ENCODE measurements at regions not wholly inside any gene's neighbourhood (a gene's known extent, or its start where the extent isn't known, plus 50 kb on each side); places are given as distances from the start of the nearest gene placed in this dataset.

DNA sequence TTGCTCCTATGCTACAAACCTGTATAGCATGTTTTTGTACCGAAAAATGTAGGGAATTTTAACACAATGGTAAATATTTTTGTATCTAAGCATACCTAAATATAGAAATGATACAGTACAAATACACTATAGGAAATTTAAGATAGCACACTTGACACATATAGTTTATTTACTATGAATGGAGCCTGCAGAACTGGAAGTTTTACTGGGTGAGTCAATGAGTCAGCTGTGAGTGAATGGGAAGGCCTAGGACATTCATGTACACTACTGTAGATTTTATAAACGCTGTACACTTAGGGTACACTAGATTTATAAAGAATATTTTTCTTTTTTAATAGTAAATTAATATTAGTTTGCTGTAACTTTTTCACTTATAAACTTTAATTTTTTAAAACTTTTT lies 707.7 kb upstream of the EPHA6 start (continued):
- TF ChIP-seq, protein P1, sequence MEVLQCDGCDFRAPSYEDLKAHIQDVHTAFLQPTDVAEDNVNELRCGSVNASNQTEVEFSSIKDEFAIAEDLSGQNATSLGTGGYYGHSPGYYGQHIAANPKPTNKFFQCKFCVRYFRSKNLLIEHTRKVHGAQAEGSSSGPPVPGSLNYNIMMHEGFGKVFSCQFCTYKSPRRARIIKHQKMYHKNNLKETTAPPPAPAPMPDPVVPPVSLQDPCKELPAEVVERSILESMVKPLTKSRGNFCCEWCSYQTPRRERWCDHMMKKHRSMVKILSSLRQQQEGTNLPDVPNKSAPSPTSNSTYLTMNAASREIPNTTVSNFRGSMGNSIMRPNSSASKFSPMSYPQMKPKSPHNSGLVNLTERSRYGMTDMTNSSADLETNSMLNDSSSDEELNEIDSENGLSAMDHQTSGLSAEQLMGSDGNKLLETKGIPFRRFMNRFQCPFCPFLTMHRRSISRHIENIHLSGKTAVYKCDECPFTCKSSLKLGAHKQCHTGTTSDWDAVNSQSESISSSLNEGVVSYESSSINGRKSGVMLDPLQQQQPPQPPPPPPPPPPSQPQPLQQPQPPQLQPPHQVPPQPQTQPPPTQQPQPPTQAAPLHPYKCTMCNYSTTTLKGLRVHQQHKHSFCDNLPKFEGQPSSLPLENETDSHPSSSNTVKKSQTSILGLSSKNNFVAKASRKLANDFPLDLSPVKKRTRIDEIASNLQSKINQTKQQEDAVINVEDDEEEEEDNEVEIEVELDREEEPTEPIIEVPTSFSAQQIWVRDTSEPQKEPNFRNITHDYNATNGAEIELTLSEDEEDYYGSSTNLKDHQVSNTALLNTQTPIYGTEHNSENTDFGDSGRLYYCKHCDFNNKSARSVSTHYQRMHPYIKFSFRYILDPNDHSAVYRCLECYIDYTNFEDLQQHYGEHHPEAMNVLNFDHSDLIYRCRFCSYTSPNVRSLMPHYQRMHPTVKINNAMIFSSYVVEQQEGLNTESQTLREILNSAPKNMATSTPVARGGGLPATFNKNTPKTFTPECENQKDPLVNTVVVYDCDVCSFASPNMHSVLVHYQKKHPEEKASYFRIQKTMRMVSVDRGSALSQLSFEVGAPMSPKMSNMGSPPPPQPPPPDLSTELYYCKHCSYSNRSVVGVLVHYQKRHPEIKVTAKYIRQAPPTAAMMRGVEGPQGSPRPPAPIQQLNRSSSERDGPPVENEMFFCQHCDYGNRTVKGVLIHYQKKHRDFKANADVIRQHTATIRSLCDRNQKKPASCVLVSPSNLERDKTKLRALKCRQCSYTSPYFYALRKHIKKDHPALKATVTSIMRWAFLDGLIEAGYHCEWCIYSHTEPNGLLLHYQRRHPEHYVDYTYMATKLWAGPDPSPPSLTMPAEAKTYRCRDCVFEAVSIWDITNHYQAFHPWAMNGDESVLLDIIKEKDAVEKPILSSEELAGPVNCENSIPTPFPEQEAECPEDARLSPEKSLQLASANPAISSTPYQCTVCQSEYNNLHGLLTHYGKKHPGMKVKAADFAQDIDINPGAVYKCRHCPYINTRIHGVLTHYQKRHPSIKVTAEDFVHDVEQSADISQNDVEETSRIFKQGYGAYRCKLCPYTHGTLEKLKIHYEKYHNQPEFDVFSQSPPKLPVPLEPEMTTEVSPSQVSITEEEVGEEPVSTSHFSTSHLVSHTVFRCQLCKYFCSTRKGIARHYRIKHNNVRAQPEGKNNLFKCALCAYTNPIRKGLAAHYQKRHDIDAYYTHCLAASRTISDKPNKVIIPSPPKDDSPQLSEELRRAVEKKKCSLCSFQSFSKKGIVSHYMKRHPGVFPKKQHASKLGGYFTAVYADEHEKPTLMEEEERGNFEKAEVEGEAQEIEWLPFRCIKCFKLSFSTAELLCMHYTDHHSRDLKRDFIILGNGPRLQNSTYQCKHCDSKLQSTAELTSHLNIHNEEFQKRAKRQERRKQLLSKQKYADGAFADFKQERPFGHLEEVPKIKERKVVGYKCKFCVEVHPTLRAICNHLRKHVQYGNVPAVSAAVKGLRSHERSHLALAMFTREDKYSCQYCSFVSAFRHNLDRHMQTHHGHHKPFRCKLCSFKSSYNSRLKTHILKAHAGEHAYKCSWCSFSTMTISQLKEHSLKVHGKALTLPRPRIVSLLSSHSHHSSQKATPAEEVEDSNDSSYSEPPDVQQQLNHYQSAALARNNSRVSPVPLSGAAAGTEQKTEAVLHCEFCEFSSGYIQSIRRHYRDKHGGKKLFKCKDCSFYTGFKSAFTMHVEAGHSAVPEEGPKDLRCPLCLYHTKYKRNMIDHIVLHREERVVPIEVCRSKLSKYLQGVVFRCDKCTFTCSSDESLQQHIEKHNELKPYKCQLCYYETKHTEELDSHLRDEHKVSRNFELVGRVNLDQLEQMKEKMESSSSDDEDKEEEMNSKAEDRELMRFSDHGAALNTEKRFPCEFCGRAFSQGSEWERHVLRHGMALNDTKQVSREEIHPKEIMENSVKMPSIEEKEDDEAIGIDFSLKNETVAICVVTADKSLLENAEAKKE (CRISPR knock-in tag; IDR thresholded peaks at IDR 0.05) = no peak
- TF ChIP-seq EZH2 (IDR thresholded peaks at IDR 0.05; ENCODE audit: low read depth, unreplicated experiment) (no peak), CREB1 (CRISPR knock-in tag; IDR thresholded peaks at IDR 0.05; ENCODE audit: low read depth) (no peak), ZNF114 (CRISPR knock-in tag; IDR thresholded peaks at IDR 0.05) (no peak), STAT1 (IDR thresholded peaks at IDR 0.05; ENCODE audit: unreplicated experiment) (no peak), ZNF331 (CRISPR knock-in tag; IDR thresholded peaks at IDR 0.05; ENCODE audit: low read depth) (no peak), JUNB (IDR thresholded peaks at IDR 0.05; ENCODE audit: unreplicated experiment) (no peak), POLR2AphosphoS5 (IDR thresholded peaks at IDR 0.05; ENCODE audit: low read depth) (no peak)
- TF ChIP-seq, protein P2, sequence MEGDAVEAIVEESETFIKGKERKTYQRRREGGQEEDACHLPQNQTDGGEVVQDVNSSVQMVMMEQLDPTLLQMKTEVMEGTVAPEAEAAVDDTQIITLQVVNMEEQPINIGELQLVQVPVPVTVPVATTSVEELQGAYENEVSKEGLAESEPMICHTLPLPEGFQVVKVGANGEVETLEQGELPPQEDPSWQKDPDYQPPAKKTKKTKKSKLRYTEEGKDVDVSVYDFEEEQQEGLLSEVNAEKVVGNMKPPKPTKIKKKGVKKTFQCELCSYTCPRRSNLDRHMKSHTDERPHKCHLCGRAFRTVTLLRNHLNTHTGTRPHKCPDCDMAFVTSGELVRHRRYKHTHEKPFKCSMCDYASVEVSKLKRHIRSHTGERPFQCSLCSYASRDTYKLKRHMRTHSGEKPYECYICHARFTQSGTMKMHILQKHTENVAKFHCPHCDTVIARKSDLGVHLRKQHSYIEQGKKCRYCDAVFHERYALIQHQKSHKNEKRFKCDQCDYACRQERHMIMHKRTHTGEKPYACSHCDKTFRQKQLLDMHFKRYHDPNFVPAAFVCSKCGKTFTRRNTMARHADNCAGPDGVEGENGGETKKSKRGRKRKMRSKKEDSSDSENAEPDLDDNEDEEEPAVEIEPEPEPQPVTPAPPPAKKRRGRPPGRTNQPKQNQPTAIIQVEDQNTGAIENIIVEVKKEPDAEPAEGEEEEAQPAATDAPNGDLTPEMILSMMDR (conservative IDR thresholded peaks at IDR 0.05; ENCODE audit: low read depth in 2 of 2) = no peak
- TF ChIP-seq, protein P3, sequence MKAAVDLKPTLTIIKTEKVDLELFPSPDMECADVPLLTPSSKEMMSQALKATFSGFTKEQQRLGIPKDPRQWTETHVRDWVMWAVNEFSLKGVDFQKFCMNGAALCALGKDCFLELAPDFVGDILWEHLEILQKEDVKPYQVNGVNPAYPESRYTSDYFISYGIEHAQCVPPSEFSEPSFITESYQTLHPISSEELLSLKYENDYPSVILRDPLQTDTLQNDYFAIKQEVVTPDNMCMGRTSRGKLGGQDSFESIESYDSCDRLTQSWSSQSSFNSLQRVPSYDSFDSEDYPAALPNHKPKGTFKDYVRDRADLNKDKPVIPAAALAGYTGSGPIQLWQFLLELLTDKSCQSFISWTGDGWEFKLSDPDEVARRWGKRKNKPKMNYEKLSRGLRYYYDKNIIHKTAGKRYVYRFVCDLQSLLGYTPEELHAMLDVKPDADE (IDR thresholded peaks at IDR 0.05) = no peak

All from GM23338 (cell line).